Upper lobe of left lung (tissue), 6 donors: ENCODE measurements at regions not wholly inside any gene's neighbourhood (a gene's known extent, or its start where the extent isn't known, plus 50 kb on each side); places are given as distances from the start of the nearest gene placed in this dataset.

Experiments used
- ATAC-seq, 2 donors: fragments of 200-7000 bp; cut with Tn5 transposase; one replicate each; pipeline ENCODE4 v1.9.1; 2022; ENCODE audit warnings: mild to moderate bottlenecking in 2 of 2, moderate library complexity in 2 of 2; ENCODE audit not compliant: low FRiP score in 2 of 2
- DNase-seq, 2 donors: peaks; one replicate each; pipeline ENCODE4 v3.0.0-alpha.2; 2019 to 2020
- H3K27ac ChIP-seq, 4 donors: fragments of 200-600 bp; sonication (generic); one replicate each; pipeline ENCODE4 v1.5.1; 2016 to 2019
- H3K27me3 ChIP-seq, 4 donors: fragments of 200-600 bp; sonication (generic); one replicate each; pipeline ENCODE4 v1.5.1; 2017 to 2019
- H3K36me3 ChIP-seq, 4 donors: fragments of 200-600 bp; sonication (generic); one replicate each; pipeline ENCODE4 v1.5.1; 2016 to 2019
- H3K4me1 ChIP-seq, 4 donors: fragments of 200-600 bp; sonication (generic); one replicate each; pipeline ENCODE4 v1.5.1; 2018 to 2019
- H3K4me3 ChIP-seq, 4 donors: fragments of 200-600 bp; sonication (generic); one replicate each; pipeline ENCODE4 v1.5.1; 2017 to 2019; ENCODE audit warnings: mild to moderate bottlenecking in 2 of 4, moderate library complexity in 1 of 4
- H3K9me3 ChIP-seq, 4 donors: fragments of 200-600 bp; sonication (generic); one replicate each; pipeline ENCODE4 v1.5.1; 2018 to 2019
- EP300 ChIP-seq, 4 donors: sonication (generic); formaldehyde crosslinking; IDR thresholded peaks; one replicate each; pipeline ENCODE4 v1.5.1; 2017; ENCODE audit warnings: antibody characterized with exemption in 4 of 4, control low read depth in 2 of 4
- POLR2A ChIP-seq, 4 donors: fragments of 450-650 bp; IDR thresholded peaks; one replicate each; pipeline ENCODE4 v1.5.1; 2016 to 2017; ENCODE audit warnings: antibody characterized with exemption in 4 of 4, mild to moderate bottlenecking in 2 of 4
- POLR2AphosphoS5 ChIP-seq, 2 donors: sonication (generic); formaldehyde crosslinking; IDR thresholded peaks; one replicate each; pipeline ENCODE4 v1.5.1; 2017; ENCODE audit warnings: antibody characterized with exemption in 2 of 2
- WGBS, 2 donors: methylation state at CpG; one replicate each; pipeline ENCODE4 v1.1.5; 2017 to 2018; 5-methylcytosine and 5-hydroxymethylcytosine counted together
- TF ChIP-seq, protein P1 (sequence below), 6 experiments: fragments of 450-650 bp in 4 of 6; fragments of 200-600 bp in 2 of 6; sonication (generic) in 2 of 6; IDR thresholded peaks; one replicate each; pipeline ENCODE4 v1.5.1; 2016 to 2019; ENCODE audit warnings: antibody characterized with exemption in 6 of 6
- donor health status: DM: no; HTN: no; CAD: no; lungs with moderate emphysema.
- donor health status: DM: no; HTN: yes; CAD: no; lungs with severe emphysema.

DNA sequence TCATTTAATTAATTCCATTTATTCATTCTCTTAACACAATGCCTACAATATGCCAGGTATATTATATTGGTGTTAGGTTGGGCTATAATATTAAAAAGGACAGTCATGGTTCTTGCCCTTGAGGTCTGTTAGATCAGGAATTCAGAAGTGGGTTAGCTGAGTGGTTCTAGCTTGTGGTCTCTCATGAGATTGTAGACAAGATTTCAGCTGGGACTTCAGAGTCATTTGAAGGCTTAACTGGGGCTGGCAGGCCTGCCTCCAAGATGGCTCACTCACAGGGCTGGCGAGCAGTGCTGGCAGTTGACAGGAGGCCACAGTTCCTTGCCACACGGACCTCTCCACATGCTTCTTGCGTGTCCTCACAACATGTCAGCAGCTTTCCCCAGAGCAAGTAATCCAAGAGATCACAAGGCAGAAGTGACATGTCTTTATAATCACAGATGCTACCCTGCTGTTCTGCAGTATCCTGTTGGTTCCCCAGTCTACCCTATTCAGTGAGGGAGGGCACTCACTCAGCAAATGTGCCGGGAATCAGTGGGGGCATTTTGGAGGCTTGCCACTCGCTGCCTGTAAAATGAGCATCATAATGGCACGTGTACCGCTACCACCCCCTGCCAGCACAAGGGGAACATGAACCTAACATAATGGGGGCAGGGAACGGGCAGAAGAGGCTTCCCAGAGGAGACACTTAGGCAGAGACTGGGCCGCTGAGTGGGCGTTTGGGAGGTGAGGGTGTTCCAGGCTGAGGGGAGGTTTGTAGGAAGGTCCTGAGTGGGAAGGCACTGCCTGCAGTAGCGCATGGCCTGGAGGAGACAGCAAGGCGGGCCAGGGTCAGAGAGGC, 70.0 kb downstream of the EXOSC2 start:
- H3K4me1 ChIP-seq: peaks cover 17 to 33% (median 30%) of the 10 kb centered on the region in 4 donors
- H3K27ac ChIP-seq: no peak overlapping the region
- no peak for DNase-seq
- TF ChIP-seq, protein P1, sequence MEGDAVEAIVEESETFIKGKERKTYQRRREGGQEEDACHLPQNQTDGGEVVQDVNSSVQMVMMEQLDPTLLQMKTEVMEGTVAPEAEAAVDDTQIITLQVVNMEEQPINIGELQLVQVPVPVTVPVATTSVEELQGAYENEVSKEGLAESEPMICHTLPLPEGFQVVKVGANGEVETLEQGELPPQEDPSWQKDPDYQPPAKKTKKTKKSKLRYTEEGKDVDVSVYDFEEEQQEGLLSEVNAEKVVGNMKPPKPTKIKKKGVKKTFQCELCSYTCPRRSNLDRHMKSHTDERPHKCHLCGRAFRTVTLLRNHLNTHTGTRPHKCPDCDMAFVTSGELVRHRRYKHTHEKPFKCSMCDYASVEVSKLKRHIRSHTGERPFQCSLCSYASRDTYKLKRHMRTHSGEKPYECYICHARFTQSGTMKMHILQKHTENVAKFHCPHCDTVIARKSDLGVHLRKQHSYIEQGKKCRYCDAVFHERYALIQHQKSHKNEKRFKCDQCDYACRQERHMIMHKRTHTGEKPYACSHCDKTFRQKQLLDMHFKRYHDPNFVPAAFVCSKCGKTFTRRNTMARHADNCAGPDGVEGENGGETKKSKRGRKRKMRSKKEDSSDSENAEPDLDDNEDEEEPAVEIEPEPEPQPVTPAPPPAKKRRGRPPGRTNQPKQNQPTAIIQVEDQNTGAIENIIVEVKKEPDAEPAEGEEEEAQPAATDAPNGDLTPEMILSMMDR (IDR thresholded peaks at IDR 0.05): no peak
- TF ChIP-seq POLR2AphosphoS5 (IDR thresholded peaks at IDR 0.05) (no peak), POLR2A (IDR thresholded peaks at IDR 0.05) (no peak), EP300 (IDR thresholded peaks at IDR 0.05) (no peak)
- no peaks in the 10 kb centered on the region for H3K9me3 ChIP-seq
- 92 to 94% methylated on average over 10 to 12 of the region's 12 CpGs for WGBS, 2 donors
- peak in 1 of 2 donors; percentile 8 for ATAC-seq
- H3K36me3 ChIP-seq: no peaks in the 10 kb centered on the region
- no peaks in the 10 kb centered on the region for H3K27me3 ChIP-seq
- no peak overlapping the region for H3K4me3 ChIP-seq

DNA sequence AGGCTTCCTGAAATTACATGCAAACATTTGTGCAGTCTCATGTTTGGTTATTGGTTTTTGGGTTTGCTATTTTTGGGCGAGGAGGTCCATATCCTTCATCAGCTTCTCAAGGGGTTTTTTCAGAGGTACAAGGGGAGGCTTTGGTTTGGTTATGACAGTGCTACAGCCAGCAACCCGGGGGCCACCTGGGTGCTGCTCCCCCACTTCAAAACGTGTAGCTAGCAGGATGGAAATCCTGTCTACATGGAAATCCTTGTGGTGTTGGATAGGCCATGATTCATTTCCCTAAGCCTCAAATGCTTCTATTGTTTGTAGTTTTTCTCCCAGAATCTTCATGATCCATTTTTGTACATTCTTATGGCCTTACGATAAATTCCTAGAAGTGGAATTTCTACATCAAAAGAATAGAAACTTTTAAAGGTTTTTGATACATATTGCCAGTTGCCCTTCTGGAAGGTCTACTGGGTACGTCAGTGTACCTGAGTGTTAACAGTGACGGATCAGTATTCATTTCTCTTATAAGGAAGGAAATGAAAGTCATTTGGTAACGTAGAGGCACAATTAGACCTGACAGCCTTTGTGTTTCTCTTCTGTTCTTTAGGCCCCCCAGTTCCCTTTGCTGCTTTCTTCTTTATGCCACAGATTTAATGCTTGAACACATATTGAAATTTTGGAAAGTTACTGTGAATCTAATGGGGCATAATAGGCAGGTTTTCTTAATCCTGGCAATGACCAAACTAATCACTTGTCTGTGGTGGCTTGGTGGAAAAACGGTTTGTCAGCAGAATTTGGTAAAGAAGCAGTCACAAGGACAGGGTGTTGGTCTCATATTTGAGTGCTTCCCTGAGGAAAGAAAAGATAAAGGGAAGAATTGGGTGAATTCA, 69.7 kb upstream of the ABL1 start:
- Histone ChIP-seq H3K9me3 (no peaks in the 10 kb centered on the region), H3K27ac (no peak overlapping the region), H3K36me3 (no peaks in the 10 kb centered on the region), H3K4me1 (peaks cover 17 to 38% (median 29%) of the 10 kb centered on the region in 4 donors), H3K4me3 (no peak overlapping the region), H3K27me3 (no peaks in the 10 kb centered on the region)
- 62 to 67% methylated on average over 8 of the region's 8 CpGs for WGBS, 2 donors
- DNase-seq: no peak
- no peak for ATAC-seq
- no peak for TF ChIP-seq POLR2A (IDR thresholded peaks at IDR 0.05)
- TF ChIP-seq, protein P1 (IDR thresholded peaks at IDR 0.05): no peak
- no peak for TF ChIP-seq EP300 (IDR thresholded peaks at IDR 0.05)
- no peak for TF ChIP-seq POLR2AphosphoS5 (IDR thresholded peaks at IDR 0.05)

DNA sequence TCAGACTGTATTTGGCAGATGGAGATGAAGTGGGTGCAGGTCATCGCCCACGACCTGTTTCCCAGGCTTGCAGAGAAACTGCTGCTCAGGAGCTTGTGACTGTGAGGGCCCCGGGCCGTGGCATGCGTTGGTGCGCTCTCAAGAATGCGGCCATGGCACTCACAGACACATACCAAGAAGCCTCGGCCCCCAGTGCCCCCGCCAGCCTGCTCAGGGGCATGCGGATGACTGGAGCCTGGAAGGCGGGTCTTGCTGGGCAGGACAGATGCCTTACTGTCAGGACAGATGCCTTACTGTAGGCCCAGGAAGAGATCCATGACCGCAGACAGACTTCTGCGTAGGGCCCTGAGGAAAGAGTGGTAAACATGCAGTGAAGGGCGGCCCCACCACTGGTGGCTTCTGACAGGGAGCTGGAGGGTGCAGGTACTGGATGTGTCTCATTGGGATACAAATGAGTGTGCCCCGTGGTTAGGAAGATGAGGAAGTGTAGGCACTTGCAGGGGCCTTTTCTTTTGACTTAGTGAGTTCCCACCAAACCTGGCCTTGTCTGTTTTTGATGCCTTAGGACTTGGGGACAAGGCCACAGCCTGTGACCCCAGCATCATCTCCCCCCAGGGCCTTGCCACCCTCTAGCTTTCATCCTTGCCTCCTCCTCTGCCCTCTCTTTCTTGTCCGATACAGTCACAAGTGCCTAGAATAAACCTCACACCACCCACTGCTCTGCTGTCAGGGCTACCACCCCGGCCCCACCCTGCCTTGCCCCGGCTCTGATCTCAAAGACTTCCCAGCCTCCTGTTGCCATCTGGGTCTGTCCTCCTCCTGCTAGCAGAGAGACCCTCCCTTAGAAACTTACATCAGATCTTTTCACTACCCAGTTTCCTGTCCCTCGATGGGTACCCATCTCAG, 68.8 kb upstream of the ABL1 start:
- H3K36me3 ChIP-seq: no peaks in the 10 kb centered on the region
- DNase-seq (peak in 1 of 2 donors; percentile 65), ATAC-seq (peak; percentile 22 to 36)
- no peak overlapping the region for H3K4me3 ChIP-seq
- peak overlapping the region in 2 of 4 donors; percentile 30 to 35 for H3K27ac ChIP-seq
- H3K27me3 ChIP-seq: no peaks in the 10 kb centered on the region
- peaks cover 17 to 38% (median 29%) of the 10 kb centered on the region in 4 donors for H3K4me1 ChIP-seq
- no peaks in the 10 kb centered on the region for H3K9me3 ChIP-seq
- WGBS, 2 donors: 75 to 77% methylated on average over 16 of the region's 19 CpGs
- TF ChIP-seq, protein P1 (IDR thresholded peaks at IDR 0.05): no peak
- TF ChIP-seq POLR2AphosphoS5 (IDR thresholded peaks at IDR 0.05): no peak
- no peak for TF ChIP-seq POLR2A (IDR thresholded peaks at IDR 0.05)
- TF ChIP-seq EP300 (IDR thresholded peaks at IDR 0.05): no peak

DNA sequence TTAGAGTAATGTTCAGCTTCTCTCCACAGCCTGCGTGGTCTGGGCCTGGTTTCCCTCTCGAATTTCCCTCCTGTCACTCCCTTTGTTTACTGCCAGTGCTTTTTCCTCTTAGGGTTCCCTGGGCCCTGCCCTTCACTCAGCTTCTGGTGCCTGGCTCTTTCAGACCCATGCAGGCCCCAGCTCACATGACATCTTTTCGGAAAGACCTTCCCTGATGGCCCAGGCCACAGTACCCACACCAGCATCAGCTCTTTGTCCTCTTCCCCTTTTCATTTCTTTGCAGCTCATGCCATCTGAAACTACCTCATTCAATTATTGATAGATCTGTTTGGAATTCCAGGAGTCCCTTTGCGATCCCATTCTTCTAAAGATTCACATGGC, 68.1 kb upstream of the ABL1 start:
- no peaks in the 10 kb centered on the region for H3K27me3 ChIP-seq
- H3K9me3 ChIP-seq: no peaks in the 10 kb centered on the region
- TF ChIP-seq POLR2AphosphoS5 (IDR thresholded peaks at IDR 0.05): no peak
- no peak for TF ChIP-seq EP300 (IDR thresholded peaks at IDR 0.05)
- no peak overlapping the region for H3K4me3 ChIP-seq
- DNase-seq (no peak), ATAC-seq (peak in 1 of 2 donors; percentile 43)
- no peaks in the 10 kb centered on the region for H3K36me3 ChIP-seq
- peak overlapping the region in 2 of 4 donors; percentile 30 to 35 for H3K27ac ChIP-seq
- 52 to 60% methylated on average over 4 of the region's 4 CpGs for WGBS, 2 donors
- H3K4me1 ChIP-seq: peaks cover 17 to 38% (median 29%) of the 10 kb centered on the region in 4 donors
